ENCODE measurements at regions not wholly inside any gene's neighbourhood (a gene's known extent, or its start where the extent isn't known, plus 50 kb on each side); places are given as distances from the start of the nearest gene placed in this dataset.

- TF ChIP-seq CTCF (IDR thresholded peaks at IDR 0.05), result no peak
- no peak for TF ChIP-seq POLR2AphosphoS5 (IDR thresholded peaks at IDR 0.05; ENCODE audit: low read depth, low read length)
These were observed 589.8 kb upstream of the GRAMD2B start for GRCh38 chr5:125833398-125833797.
